HepG2 (cell line): ENCODE measurements at regions not wholly inside any gene's neighbourhood (a gene's known extent, or its start where the extent isn't known, plus 50 kb on each side); places are given as distances from the start of the nearest gene placed in this dataset.

Experiments used
- ATAC-seq: fragments of 200-7000 bp; cut with Tn5 transposase; 3 replicates; pipeline ENCODE4 v1.9.1; 2020; ENCODE audit warnings: mild to moderate bottlenecking, moderate library complexity
- BruUV-seq: library from RNA; stranded (reverse); fragments of 400-500 nt; replicated peaks from 2 replicates; lab custom pipeline; 2021; lab: Mats Ljungman, UMichigan
- CTCF ChIA-PET: fragments of 300-600 bp; formaldehyde crosslinking; extraction: SDS; loops from one replicate; lab custom pipeline; 2021; ENCODE audit warnings: low total read pairs, inconsistent platforms, low intra/inter-chr PET ratio; lab: Yijun Ruan, JAX
- POLR2A ChIA-PET: fragments of 350-600 bp; sonication (Branson Sonifier 250); formaldehyde crosslinking; loops from one replicate; lab custom pipeline; 2020; ENCODE audit warnings: antibody characterized with exemption, inconsistent platforms; lab: Yijun Ruan, JAX
- DNase-seq: peaks from one replicate; pipeline ENCODE4 v3.0.0-alpha.2; 2015; ENCODE audit warnings: low spot score
- FAIRE-seq: peaks from 3 replicates; lab custom pipeline; 2011; peaks lifted over from hg19 to GRCh38; lab: Jason Lieb, UNC
- H2AFZ ChIP-seq: one replicate; pipeline ENCODE4 v1.6.1; 2011; ENCODE audit warnings: low read length, inconsistent platforms
- H3K27ac ChIP-seq: fragments of 300-600 bp; 3 replicates; pipeline ENCODE4 v1.8.0; 2011; ENCODE audit warnings: mixed run types, mild to moderate bottlenecking, mixed read lengths, low read length, inconsistent platforms; ENCODE audit not compliant: insufficient read depth; ENCODE audit errors: extremely low read length
- H3K27me3 ChIP-seq, 2 experiments: fragments of 200-600 bp in 1 of 2; 2 replicates in 1 of 2; 3 replicates in 1 of 2; pipeline versions ENCODE4 v1.6.0 to v1.8.0; 2011; ENCODE audit warnings: low read length in 2 of 2, mild to moderate bottlenecking in 2 of 2, moderate library complexity in 2 of 2, inconsistent platforms in 1 of 2; ENCODE audit not compliant: insufficient read depth in 2 of 2, control insufficient read depth in 1 of 2
- H3K36me3 ChIP-seq, 2 experiments: fragments of 200-600 bp in 1 of 2; replicated peaks in 1 of 2; 2 replicates in 1 of 2; 3 replicates in 1 of 2; pipeline versions ENCODE4 v1.5.1 to v1.8.0; 2011; ENCODE audit warnings: low read length in 2 of 2, inconsistent platforms in 1 of 2; ENCODE audit not compliant: insufficient read depth in 2 of 2, control insufficient read depth in 1 of 2
- H3K4me1 ChIP-seq: 2 replicates; pipeline ENCODE4 v1.5.1; 2012; ENCODE audit warnings: low read length, inconsistent platforms; ENCODE audit not compliant: insufficient read depth
- H3K4me2 ChIP-seq: 2 replicates; pipeline ENCODE4 v1.6.0; 2011; ENCODE audit warnings: low read depth, low read length, inconsistent platforms
- H3K4me3 ChIP-seq, 3 experiments: fragments of 200-600 bp in 1 of 3; sonication (generic), shearing (Covaris generic) in 1 of 3; replicated peaks in 1 of 3; 2 replicates each; pipeline ENCODE4 v1.5.1; 2011 to 2016; ENCODE audit warnings: low read length in 3 of 3, inconsistent platforms in 2 of 3, low read depth in 2 of 3, mild to moderate bottlenecking in 2 of 3, control low read depth in 1 of 3, mixed read lengths in 1 of 3; ENCODE audit not compliant: insufficient read depth in 1 of 3
- H3K79me2 ChIP-seq: one replicate; pipeline ENCODE4 v1.6.1; 2011; ENCODE audit warnings: low read length, inconsistent platforms; ENCODE audit not compliant: insufficient read depth
- H3K9ac ChIP-seq: 2 replicates; pipeline ENCODE4 v1.6.0; 2011; ENCODE audit warnings: mild to moderate bottlenecking, low read depth, low read length, inconsistent platforms; ENCODE audit not compliant: insufficient read depth
- H3K9me3 ChIP-seq: 2 replicates; pipeline ENCODE4 v1.5.1; 2012; ENCODE audit warnings: mild to moderate bottlenecking, low read length
- H4K20me1 ChIP-seq: 2 replicates; pipeline ENCODE4 v1.6.0; 2011; ENCODE audit warnings: inconsistent platforms, mild to moderate bottlenecking, low read length, moderate library complexity; ENCODE audit not compliant: insufficient read depth
- AHDC1 ChIP-seq: sonication (generic); formaldehyde crosslinking; IDR thresholded peaks from 2 replicates; pipeline ENCODE4 v1.5.1; 2020; ENCODE audit warnings: mild to moderate bottlenecking, missing genetic modification reagents, borderline replicate concordance
- AHR ChIP-seq: IDR thresholded peaks from 2 replicates; pipeline ENCODE4 v1.6.1; 2018; ENCODE audit warnings: missing genetic modification reagents, missing compliant biosample characterization
- CBX5 ChIP-seq: sonication (generic); formaldehyde crosslinking; IDR thresholded peaks from 2 replicates; pipeline ENCODE4 v1.4.0; 2020; ENCODE audit warnings: missing genetic modification reagents, borderline replicate concordance
- GPBP1L1 ChIP-seq: sonication (generic); formaldehyde crosslinking; IDR thresholded peaks from 2 replicates; pipeline ENCODE4 v1.5.0; 2020; ENCODE audit warnings: mild to moderate bottlenecking, missing genetic modification reagents
- MED8 ChIP-seq: sonication (generic); formaldehyde crosslinking; IDR thresholded peaks from 2 replicates; pipeline ENCODE4 v1.8.1; 2023; ENCODE audit warnings: mild to moderate bottlenecking, missing genetic modification reagents; ENCODE audit not compliant: insufficient replicate concordance
- NPAS2 ChIP-seq: sonication (generic); formaldehyde crosslinking; IDR thresholded peaks from 2 replicates; pipeline ENCODE4 v1.8.0; 2022; ENCODE audit warnings: mild to moderate bottlenecking, missing genetic modification reagents, borderline replicate concordance
- NR2F2 ChIP-seq: IDR thresholded peaks from 2 replicates; pipeline ENCODE4 v1.6.1; 2012; ENCODE audit warnings: low read depth, inconsistent platforms, borderline replicate concordance
- SMAD3 ChIP-seq: sonication (generic); formaldehyde crosslinking; IDR thresholded peaks from 2 replicates; pipeline ENCODE4 v1.4.0; 2020; ENCODE audit warnings: missing genetic modification reagents
- SNAI1 ChIP-seq: sonication (generic); formaldehyde crosslinking; IDR thresholded peaks from 2 replicates; pipeline ENCODE4 v1.5.0; 2020; ENCODE audit warnings: mild to moderate bottlenecking, missing genetic modification reagents, borderline replicate concordance
- XBP1 ChIP-seq: sonication (generic); formaldehyde crosslinking; IDR thresholded peaks from 2 replicates; pipeline ENCODE4 v1.5.0; 2020; ENCODE audit warnings: missing genetic modification reagents
- ZNF788 ChIP-seq: sonication (generic); formaldehyde crosslinking; IDR thresholded peaks from 2 replicates; pipeline ENCODE4 v1.5.0; 2020; ENCODE audit warnings: mild to moderate bottlenecking, missing genetic modification reagents, borderline replicate concordance
- WGBS: methylation state at CpG from one replicate; pipeline ENCODE4 v1.1.6; 2017; ENCODE audit warnings: low lambda C conversion rate; 5-methylcytosine and 5-hydroxymethylcytosine counted together
- in situ Hi-C: cut with HindIII; loops from 2 replicates; pipeline ENCODE4 v1.10.0; 2017; ENCODE audit warnings: low pct_unique_long_range_greater_than_20kb; ENCODE audit not compliant: extremely low pct_ligation_motif_present
- intact Hi-C: fragments of 100-400 bp; cut with micrococcal nuclease; formaldehyde crosslinking; loops from one replicate; pipeline ENCODE4 v1.10.0; 2022; ENCODE audit not compliant: unreplicated experiment

GRCh38 chr14:81960781-81961180 lies 427.1 kb upstream of the SEL1L start:
- Histone ChIP-seq H3K27ac (no peak overlapping the region), H3K9ac (no peak overlapping the region), H2AFZ (no peak overlapping the region), H4K20me1 (no peaks in the 10 kb centered on the region), H3K36me3 (no peaks in the 10 kb centered on the region), H3K4me2 (no peak overlapping the region)
- FAIRE-seq (no peak), ATAC-seq (no peak)
- WGBS: 59% methylated on average over 3 of the region's 3 CpGs
- in situ Hi-C loops: no loop called here
- CTCF ChIA-PET: no interaction called here
- BruUV-seq: no TSS peak
- TF ChIP-seq MED8: no peak
- no peak for TF ChIP-seq NPAS2
- no peak for TF ChIP-seq SNAI1
- TF ChIP-seq ZNF788 (CRISPR knock-in tag): no peak
- no peak for TF ChIP-seq GPBP1L1
- no peak for TF ChIP-seq SMAD3 (CRISPR knock-in tag)
- TF ChIP-seq XBP1 (CRISPR knock-in tag): no peak
- no peak for TF ChIP-seq CBX5 (CRISPR knock-in tag)
- no peak for TF ChIP-seq NR2F2
- TF ChIP-seq AHDC1 (CRISPR knock-in tag): no peak
- no peak for TF ChIP-seq AHR
- TF ChIP-seq, all 625 proteins: peak for 0
- no peaks in the 10 kb centered on the region for H3K79me2 ChIP-seq
- intact Hi-C loops: no loop called here
- peaks cover 71% of the 10 kb centered on the region for H3K9me3 ChIP-seq
- H3K4me3 ChIP-seq: no peak overlapping the region
- POLR2A ChIA-PET: no interaction called here
- H3K4me1 ChIP-seq: no peaks in the 10 kb centered on the region
- no peaks in the 10 kb centered on the region for H3K27me3 ChIP-seq
- no peak for DNase-seq
